GM21360 (cell line): ENCODE measurements at regions not wholly inside any gene's neighbourhood (a gene's known extent, or its start where the extent isn't known, plus 50 kb on each side); places are given as distances from the start of the nearest gene placed in this dataset.
"Not testable (repeated sequence)": the region's sequence is repeated elsewhere in the genome, so short reads cannot be mapped to it uniquely, and the experiment has no call there.

Experiments
- ATAC-seq: cut with Tn5 transposase; IDR thresholded peaks from one replicate; pipeline ENCODE4 v1.9.1; 2021; ENCODE audit warnings: mild to moderate bottlenecking, moderate library complexity; ENCODE audit not compliant: unreplicated experiment

GRCh38 chr2:175832866-175833265 lies 169.2 kb downstream of the LNPK start:
- ATAC-seq, result no peak

- ATAC-seq, result no peak
These were observed 172.3 kb downstream of the LNPK start for GRCh38 chr2:175829741-175830140.

- no peak for ATAC-seq
These were observed 174.2 kb downstream of the LNPK start for GRCh38 chr2:175827856-175828255.

- ATAC-seq, result no peak
These were observed 177.8 kb downstream of the LNPK start for GRCh38 chr2:175824243-175824642.

GRCh38 chr2:175823707-175824073 lies 178.4 kb downstream of the LNPK start:
- ATAC-seq, result no peak

GRCh38 chr2:175823002-175823706 lies 178.9 kb downstream of the LNPK start:
- no peak for ATAC-seq

- ATAC-seq, result no peak
These were observed 184.8 kb downstream of the LNPK start for GRCh38 chr2:175817221-175817620.

GRCh38 chr2:175815537-175815936 lies 186.5 kb downstream of the LNPK start:
- no peak for ATAC-seq

GRCh38 chr2:175811971-175812370 lies 190.1 kb downstream of the LNPK start:
- no peak for ATAC-seq

- no peak for ATAC-seq
These were observed 193.2 kb downstream of the LNPK start for GRCh38 chr2:175808858-175809257.

- ATAC-seq, result no peak
These were observed 194.0 kb downstream of the LNPK start for GRCh38 chr2:175808078-175808477.

GRCh38 chr2:175807031-175807873 lies 194.8 kb downstream of the LNPK start:
- ATAC-seq, result no peak

- ATAC-seq, result no peak
These were observed 195.5 kb downstream of the LNPK start for GRCh38 chr2:175806570-175806969.

- no peak for ATAC-seq
These were observed 196.0 kb downstream of the LNPK start for GRCh38 chr2:175806125-175806490.

- no peak for ATAC-seq
These were observed 196.5 kb downstream of the LNPK start for GRCh38 chr2:175805442-175806124.

GRCh38 chr2:175804122-175804521 lies 197.9 kb downstream of the LNPK start:
- ATAC-seq, result no peak

- ATAC-seq, result not testable (repeated sequence)
These were observed 205.6 kb downstream of the LNPK start for GRCh38 chr2:175796422-175796821.

- no peak for ATAC-seq
These were observed 208.4 kb downstream of the LNPK start for GRCh38 chr2:175793648-175794047.

GRCh38 chr2:175792881-175793280 lies 209.2 kb downstream of the LNPK start:
- no peak for ATAC-seq

GRCh38 chr2:175792199-175792598 lies 209.9 kb downstream of the LNPK start:
- ATAC-seq, result no peak

- no peak for ATAC-seq
These were observed 215.5 kb downstream of the LNPK start for GRCh38 chr2:175786471-175787124.
